ENCODE measurements at regions not wholly inside any gene's neighbourhood (a gene's known extent, or its start where the extent isn't known, plus 50 kb on each side); places are given as distances from the start of the nearest gene placed in this dataset.

DNA sequence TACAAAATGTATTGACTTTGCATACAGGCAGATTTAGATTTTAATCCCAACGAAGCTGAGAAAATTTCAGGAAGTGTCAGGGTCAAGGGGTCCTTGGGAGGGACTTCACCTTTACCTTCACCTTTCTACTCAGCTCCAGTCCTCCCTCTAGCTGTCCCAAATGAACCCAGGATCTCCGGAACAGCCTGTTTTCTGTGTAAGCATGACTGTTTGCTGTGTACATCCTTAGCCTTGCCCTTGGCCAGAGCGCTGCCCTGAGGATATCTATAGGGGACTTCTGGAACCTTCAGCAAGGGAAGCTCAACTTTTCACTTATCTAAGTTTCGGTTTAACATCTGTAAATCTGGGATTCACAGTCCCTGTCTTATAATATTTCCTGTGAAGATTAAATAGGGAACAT lies 246.8 kb upstream of the ST6GAL2 start:
- TF ChIP-seq, protein P1, sequence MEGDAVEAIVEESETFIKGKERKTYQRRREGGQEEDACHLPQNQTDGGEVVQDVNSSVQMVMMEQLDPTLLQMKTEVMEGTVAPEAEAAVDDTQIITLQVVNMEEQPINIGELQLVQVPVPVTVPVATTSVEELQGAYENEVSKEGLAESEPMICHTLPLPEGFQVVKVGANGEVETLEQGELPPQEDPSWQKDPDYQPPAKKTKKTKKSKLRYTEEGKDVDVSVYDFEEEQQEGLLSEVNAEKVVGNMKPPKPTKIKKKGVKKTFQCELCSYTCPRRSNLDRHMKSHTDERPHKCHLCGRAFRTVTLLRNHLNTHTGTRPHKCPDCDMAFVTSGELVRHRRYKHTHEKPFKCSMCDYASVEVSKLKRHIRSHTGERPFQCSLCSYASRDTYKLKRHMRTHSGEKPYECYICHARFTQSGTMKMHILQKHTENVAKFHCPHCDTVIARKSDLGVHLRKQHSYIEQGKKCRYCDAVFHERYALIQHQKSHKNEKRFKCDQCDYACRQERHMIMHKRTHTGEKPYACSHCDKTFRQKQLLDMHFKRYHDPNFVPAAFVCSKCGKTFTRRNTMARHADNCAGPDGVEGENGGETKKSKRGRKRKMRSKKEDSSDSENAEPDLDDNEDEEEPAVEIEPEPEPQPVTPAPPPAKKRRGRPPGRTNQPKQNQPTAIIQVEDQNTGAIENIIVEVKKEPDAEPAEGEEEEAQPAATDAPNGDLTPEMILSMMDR (IDR thresholded peaks at IDR 0.05) = no peak
- TF ChIP-seq POLR2A (IDR thresholded peaks at IDR 0.05) = no peak
- TF ChIP-seq POLR2AphosphoS5 (IDR thresholded peaks at IDR 0.05) = no peak
- no peak for TF ChIP-seq EP300 (IDR thresholded peaks at IDR 0.05)

Measured in stomach (tissue), 4 donors.